Naive thymus-derived CD8-positive, alpha-beta T cell (primary cell): ENCODE measurements at regions not wholly inside any gene's neighbourhood (a gene's known extent, or its start where the extent isn't known, plus 50 kb on each side); places are given as distances from the start of the nearest gene placed in this dataset.

ENCODE experiments used
- ATAC-seq, 2 donors: fragments of 150-1000 bp; cut with Tn5 transposase in 1 of 2; sonication (Bioruptor Pico), chemical (Tn5 transposase) in 1 of 2; 1 replicate in 1 of 2; 2 replicates in 1 of 2; pipeline ENCODE4 v1.10.0; 2021; ENCODE audit warnings: mild to moderate bottlenecking in 2 of 2, moderate library complexity in 2 of 2
- POLR2A ChIA-PET: fragments of 350-600 bp; sonication (Branson Sonifier 250); formaldehyde crosslinking; loops from one replicate; lab custom pipeline; 2021; ENCODE audit warnings: antibody characterized with exemption; lab: Charles Lee
- DNase-seq, 10 donors: peaks; one replicate each; pipeline versions ENCODE4 v3.0.0 to v3.0.0-alpha.2; 2020 to 2022
- H3K27ac Mint-ChIP-seq, 10 donors: one replicate each; pipeline ENCODE4 v1.8.0; 2020 to 2022; ENCODE audit warnings: mild to moderate bottlenecking in 10 of 10, mixed read lengths in 10 of 10, moderate library complexity in 4 of 10, inconsistent platforms in 1 of 10
- H3K27me3 Mint-ChIP-seq, 5 donors: one replicate each; pipeline ENCODE4 v1.8.0; 2021 to 2022; ENCODE audit warnings: mixed read lengths in 5 of 5
- H3K36me3 Mint-ChIP-seq, 3 donors: one replicate each; pipeline ENCODE4 v1.8.0; 2020 to 2022; ENCODE audit warnings: mixed read lengths in 3 of 3, mild to moderate bottlenecking in 2 of 3, inconsistent platforms in 1 of 3
- H3K4me1 Mint-ChIP-seq, 4 donors: one replicate each; pipeline ENCODE4 v1.8.0; 2021 to 2022; ENCODE audit warnings: mixed read lengths in 4 of 4
- H3K4me3 Mint-ChIP-seq, 10 donors: one replicate each; pipeline ENCODE4 v1.8.0; 2020 to 2022; ENCODE audit warnings: mild to moderate bottlenecking in 10 of 10, mixed read lengths in 10 of 10, moderate library complexity in 6 of 10, inconsistent platforms in 1 of 10
- H3K9me3 Mint-ChIP-seq, 9 donors: one replicate each; pipeline ENCODE4 v1.8.0; 2020 to 2022; ENCODE audit warnings: mixed read lengths in 9 of 9, mild to moderate bottlenecking in 3 of 9, inconsistent platforms in 1 of 9, moderate library complexity in 1 of 9

- ATAC-seq (no peak), DNase-seq (no peak)
- Mint-ChIP-seq H3K4me3 (no peak overlapping the region), H3K4me1 (no peaks in the 10 kb centered on the region), H3K27me3 (peaks cover 13 to 41% (median 27%) of the 10 kb centered on the region in 5 donors), H3K36me3 (no peaks in the 10 kb centered on the region), H3K9me3 (peaks cover 0 to 5% (median 0%) of the 10 kb centered on the region in 9 donors), H3K27ac (no peak overlapping the region)
- POLR2A ChIA-PET, result no interaction called here
Measured at GRCh38 chr13:27847669-27848068, 55.4 kb downstream of the GSX1 start.

- H3K4me1 Mint-ChIP-seq, result no peaks in the 10 kb centered on the region
Measured at GRCh38 chr13:27851096-27851850, 59.0 kb downstream of the GSX1 start.

GRCh38 chr13:27852491-27852890 is 60.2 kb downstream of the GSX1 start:
- H3K36me3 Mint-ChIP-seq, result no peaks in the 10 kb centered on the region
- H3K4me3 Mint-ChIP-seq, result no peak overlapping the region
- POLR2A ChIA-PET, result no interaction called here
- ATAC-seq (no peak), DNase-seq (no peak)
- H3K4me1 Mint-ChIP-seq, result no peaks in the 10 kb centered on the region
- peaks cover 0 to 1% (median 0%) of the 10 kb centered on the region in 9 donors for H3K9me3 Mint-ChIP-seq
- H3K27me3 Mint-ChIP-seq, result peaks cover 13 to 47% (median 44%) of the 10 kb centered on the region in 5 donors
- H3K27ac Mint-ChIP-seq, result peak overlapping the region in 1 of 10 donors; percentile 50

More at GRCh38 chr13:27851096-27851850, 59.0 kb downstream of the GSX1 start:
- no peaks in the 10 kb centered on the region for H3K36me3 Mint-ChIP-seq
- H3K9me3 Mint-ChIP-seq, result peaks cover 0 to 1% (median 0%) of the 10 kb centered on the region in 9 donors
- H3K27ac Mint-ChIP-seq, result no peak overlapping the region
- POLR2A ChIA-PET, result no interaction called here
- H3K4me3 Mint-ChIP-seq, result no peak overlapping the region
- DNase-seq, result no peak
- no peak for ATAC-seq
- H3K27me3 Mint-ChIP-seq, result peaks cover 15 to 49% (median 40%) of the 10 kb centered on the region in 5 donors

- ATAC-seq (no peak), DNase-seq (no peak)
- H3K4me1 Mint-ChIP-seq, result no peaks in the 10 kb centered on the region
- POLR2A ChIA-PET, result no interaction called here
- peaks cover 13 to 49% (median 43%) of the 10 kb centered on the region in 5 donors for H3K27me3 Mint-ChIP-seq
- no peak overlapping the region for H3K4me3 Mint-ChIP-seq
- peaks cover 0 to 1% (median 0%) of the 10 kb centered on the region in 9 donors for H3K9me3 Mint-ChIP-seq
- no peak overlapping the region for H3K27ac Mint-ChIP-seq
- H3K36me3 Mint-ChIP-seq, result no peaks in the 10 kb centered on the region
Measured at GRCh38 chr13:27853335-27853734, 61.1 kb downstream of the GSX1 start.

- no peaks in the 10 kb centered on the region for H3K36me3 Mint-ChIP-seq
- ATAC-seq (no peak), DNase-seq (no peak)
- POLR2A ChIA-PET, result no interaction called here
- H3K9me3 Mint-ChIP-seq, result peaks cover 0 to 1% (median 0%) of the 10 kb centered on the region in 9 donors
- H3K27ac Mint-ChIP-seq, result no peak overlapping the region
- H3K4me3 Mint-ChIP-seq, result no peak overlapping the region
- no peaks in the 10 kb centered on the region for H3K4me1 Mint-ChIP-seq
- peaks cover 13 to 49% (median 43%) of the 10 kb centered on the region in 5 donors for H3K27me3 Mint-ChIP-seq
Measured at GRCh38 chr13:27853861-27854260, 61.6 kb downstream of the GSX1 start.

- Mint-ChIP-seq H3K27ac (no peak overlapping the region), H3K4me3 (no peak overlapping the region), H3K36me3 (no peaks in the 10 kb centered on the region), H3K9me3 (peaks cover 0 to under 1% (median 0%) of the 10 kb centered on the region in 9 donors), H3K4me1 (no peaks in the 10 kb centered on the region), H3K27me3 (peaks cover 11 to 46% (median 43%) of the 10 kb centered on the region in 5 donors)
- ATAC-seq (no peak), DNase-seq (no peak)
- POLR2A ChIA-PET, result no interaction called here
Measured at GRCh38 chr13:27854606-27855005, 62.3 kb downstream of the GSX1 start.

- no peak for ATAC-seq
- Mint-ChIP-seq H3K36me3 (no peaks in the 10 kb centered on the region), H3K27ac (peak overlapping the region in 1 of 10 donors; percentile 15), H3K4me3 (no peak overlapping the region), H3K4me1 (no peaks in the 10 kb centered on the region), H3K27me3 (peaks cover 11 to 46% (median 42%) of the 10 kb centered on the region in 5 donors), H3K9me3 (no peaks in the 10 kb centered on the region)
- no peak for DNase-seq
- POLR2A ChIA-PET, result no interaction called here
Measured at GRCh38 chr13:27855381-27855780, 63.1 kb downstream of the GSX1 start.

- POLR2A ChIA-PET, result no interaction called here
- DNase-seq, result no peak
- Mint-ChIP-seq H3K4me1 (no peaks in the 10 kb centered on the region), H3K4me3 (no peak overlapping the region), H3K27me3 (peaks cover 9 to 43% (median 43%) of the 10 kb centered on the region in 5 donors), H3K27ac (no peak overlapping the region), H3K36me3 (no peaks in the 10 kb centered on the region), H3K9me3 (no peaks in the 10 kb centered on the region)
- ATAC-seq, result no peak
Measured at GRCh38 chr13:27857282-27857681, 62.5 kb upstream of the PDX1 start.

GRCh38 chr13:27858046-27858445 is 61.8 kb upstream of the PDX1 start:
- no peak overlapping the region for H3K4me3 Mint-ChIP-seq
- no peaks in the 10 kb centered on the region for H3K36me3 Mint-ChIP-seq
- H3K4me1 Mint-ChIP-seq, result no peaks in the 10 kb centered on the region
- no peaks in the 10 kb centered on the region for H3K9me3 Mint-ChIP-seq
- no peak overlapping the region for H3K27ac Mint-ChIP-seq
- POLR2A ChIA-PET, result no interaction called here
- peaks cover 11 to 44% (median 38%) of the 10 kb centered on the region in 5 donors for H3K27me3 Mint-ChIP-seq
- ATAC-seq (no peak), DNase-seq (no peak)

- POLR2A ChIA-PET, result no interaction called here
- Mint-ChIP-seq H3K27ac (no peak overlapping the region), H3K4me3 (no peak overlapping the region), H3K27me3 (peaks cover 18 to 33% (median 25%) of the 10 kb centered on the region in 5 donors), H3K36me3 (no peaks in the 10 kb centered on the region), H3K9me3 (no peaks in the 10 kb centered on the region), H3K4me1 (no peaks in the 10 kb centered on the region)
- ATAC-seq (no peak), DNase-seq (no peak)
Measured at GRCh38 chr13:27860743-27861142, 59.1 kb upstream of the PDX1 start.

GRCh38 chr13:27861165-27861564 is 58.6 kb upstream of the PDX1 start:
- H3K9me3 Mint-ChIP-seq, result no peaks in the 10 kb centered on the region
- no peak for DNase-seq
- H3K36me3 Mint-ChIP-seq, result no peaks in the 10 kb centered on the region
- no peak overlapping the region for H3K4me3 Mint-ChIP-seq
- H3K27ac Mint-ChIP-seq, result no peak overlapping the region
- POLR2A ChIA-PET, result no interaction called here
- H3K4me1 Mint-ChIP-seq, result no peaks in the 10 kb centered on the region
- no peak for ATAC-seq
- peaks cover 20 to 34% (median 23%) of the 10 kb centered on the region in 5 donors for H3K27me3 Mint-ChIP-seq

GRCh38 chr13:27868641-27869435 is 51.0 kb upstream of the PDX1 start:
- DNase-seq (peak in 2 of 10 donors; percentile 2 to 5), ATAC-seq (no peak)
- no peak overlapping the region for H3K27ac Mint-ChIP-seq
- H3K4me3 Mint-ChIP-seq, result no peak overlapping the region
- peaks cover 0 to 2% (median 0%) of the 10 kb centered on the region in 4 donors for H3K4me1 Mint-ChIP-seq
- POLR2A ChIA-PET, result no interaction called here
- H3K27me3 Mint-ChIP-seq, result peaks cover 17 to 34% (median 25%) of the 10 kb centered on the region in 5 donors
- H3K9me3 Mint-ChIP-seq, result no peaks in the 10 kb centered on the region
- no peaks in the 10 kb centered on the region for H3K36me3 Mint-ChIP-seq

GRCh38 chr13:27869436-27870095 is 50.2 kb upstream of the PDX1 start:
- Mint-ChIP-seq H3K36me3 (no peaks in the 10 kb centered on the region), H3K4me1 (peaks cover 0 to 2% (median 0%) of the 10 kb centered on the region in 4 donors), H3K27ac (no peak overlapping the region), H3K27me3 (peaks cover 15 to 34% (median 25%) of the 10 kb centered on the region in 5 donors), H3K4me3 (no peak overlapping the region), H3K9me3 (no peaks in the 10 kb centered on the region)
- POLR2A ChIA-PET, result no interaction called here
- ATAC-seq, result no peak
- DNase-seq, result no peak
